ENCODE measurements at regions not wholly inside any gene's neighbourhood (a gene's known extent, or its start where the extent isn't known, plus 50 kb on each side); places are given as distances from the start of the nearest gene placed in this dataset.
"Not testable (repeated sequence)": the region's sequence is repeated elsewhere in the genome, so short reads cannot be mapped to it uniquely, and the experiment has no call there.

DNA sequence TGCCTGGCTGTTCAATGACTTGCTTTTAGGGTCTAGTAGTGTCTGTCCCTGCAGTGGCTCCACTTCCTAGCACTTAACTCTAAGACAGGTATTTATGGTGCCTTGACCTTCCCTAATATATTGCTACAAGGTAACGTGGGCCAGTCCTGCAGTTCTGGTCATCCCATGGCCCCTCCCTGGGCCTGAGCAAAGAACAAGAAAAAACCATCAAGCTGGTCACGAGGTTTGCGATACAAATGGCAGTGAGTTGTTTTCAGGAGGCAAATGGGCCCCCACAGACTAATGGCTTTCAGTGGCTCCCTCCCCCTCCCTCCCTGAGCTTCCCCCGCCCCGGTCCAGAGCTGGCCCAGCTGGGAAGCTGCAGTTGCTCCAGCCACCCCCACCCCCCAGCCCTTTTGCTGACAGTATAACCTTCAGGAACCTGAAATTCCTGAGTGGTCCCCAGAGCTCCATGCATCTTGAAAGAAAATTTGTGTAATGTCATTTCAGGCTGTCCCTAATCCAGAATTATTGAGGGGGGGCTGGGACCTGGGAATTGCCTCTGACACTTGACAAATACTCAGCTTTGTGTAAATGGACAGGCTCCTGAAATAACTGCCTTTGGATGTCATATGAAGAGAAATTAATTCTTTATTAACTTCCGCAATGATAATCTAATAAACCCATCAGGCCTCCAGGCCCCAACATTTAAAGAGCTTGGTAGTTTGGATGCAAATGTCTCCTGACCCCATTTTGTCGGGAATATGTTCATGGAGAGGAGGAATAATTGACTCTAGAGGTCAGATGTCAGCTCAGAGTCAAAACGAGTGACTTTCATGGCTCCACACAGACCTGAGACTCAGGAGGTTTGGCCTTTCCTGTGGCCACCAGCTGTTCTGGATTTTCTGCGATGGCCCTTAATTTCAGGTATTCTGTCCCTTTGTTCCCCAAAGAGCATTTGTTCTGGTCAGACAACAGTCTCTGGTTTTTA, 153.2 kb upstream of the TOP1 start:
- Mint-ChIP-seq H3K4me3 (no peak overlapping the region), H3K4me1 (no peaks in the 10 kb centered on the region), H3K27ac (no peak overlapping the region), H3K27me3 (no peaks in the 10 kb centered on the region), H3K9me3 (peaks cover 11% of the 10 kb centered on the region), H3K36me3 (no peaks in the 10 kb centered on the region)
- no peak for DNase-seq

DNA sequence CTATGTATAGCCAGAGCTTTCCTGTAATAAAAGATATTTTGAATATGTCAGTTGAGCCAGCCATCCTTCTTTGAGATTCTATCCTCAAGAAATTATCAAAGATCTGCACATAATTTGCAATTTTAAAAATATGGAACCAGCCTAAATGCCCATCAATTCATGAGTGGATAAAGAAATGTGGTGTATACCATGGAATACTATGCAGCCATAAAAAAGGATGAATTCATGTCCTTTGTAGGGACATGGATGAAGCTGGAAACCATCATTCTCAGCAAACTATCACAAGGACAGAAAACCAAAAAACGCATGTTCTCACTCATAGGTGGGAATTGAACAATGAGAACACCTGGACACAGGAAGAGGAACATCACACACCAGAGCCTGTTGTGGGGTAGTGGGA, 150.5 kb upstream of the TOP1 start:
- not testable (repeated sequence) for H3K4me1 Mint-ChIP-seq, DNase-seq, H3K4me3 Mint-ChIP-seq, H3K27ac Mint-ChIP-seq, H3K36me3 Mint-ChIP-seq, H3K27me3 Mint-ChIP-seq
- H3K9me3 Mint-ChIP-seq = peaks cover 18% of the 10 kb centered on the region

DNA sequence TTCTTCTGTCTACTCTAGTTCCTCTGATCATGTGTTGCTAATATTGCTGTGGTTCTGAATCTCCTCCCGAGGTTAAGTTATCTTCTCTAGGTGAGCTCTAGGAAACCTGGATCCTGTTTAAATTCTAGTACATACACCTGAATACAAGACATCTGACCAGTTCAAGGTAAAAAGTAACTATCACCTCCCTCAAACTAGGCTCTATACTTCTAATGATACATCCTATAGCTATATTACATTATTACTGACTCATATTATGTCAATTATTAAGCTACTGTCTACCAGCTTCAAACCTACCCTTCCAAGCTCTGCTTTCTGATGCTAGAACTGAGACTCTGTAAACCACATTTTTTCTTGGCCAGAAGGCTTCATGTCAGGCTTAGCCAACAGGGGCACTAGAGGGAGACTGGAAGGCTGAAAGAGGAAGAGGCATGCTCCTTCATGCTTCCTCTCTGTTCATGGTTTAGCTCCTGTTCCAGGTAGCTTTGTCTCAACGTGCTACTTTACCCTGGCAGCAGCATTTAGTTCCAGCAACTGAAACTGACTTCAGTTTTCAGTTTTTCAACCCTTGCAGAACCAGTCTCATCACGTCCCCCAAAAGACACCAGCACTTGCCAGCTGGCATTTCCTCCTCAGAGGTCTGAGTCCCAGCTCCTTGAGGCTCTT, 148.4 kb upstream of the TOP1 start:
- H3K27me3 Mint-ChIP-seq = no peaks in the 10 kb centered on the region
- H3K36me3 Mint-ChIP-seq = no peaks in the 10 kb centered on the region
- no peak overlapping the region for H3K4me3 Mint-ChIP-seq
- no peak overlapping the region for H3K27ac Mint-ChIP-seq
- DNase-seq = no peak
- peaks cover 18% of the 10 kb centered on the region for H3K9me3 Mint-ChIP-seq
- H3K4me1 Mint-ChIP-seq = peaks cover 12% of the 10 kb centered on the region

DNA sequence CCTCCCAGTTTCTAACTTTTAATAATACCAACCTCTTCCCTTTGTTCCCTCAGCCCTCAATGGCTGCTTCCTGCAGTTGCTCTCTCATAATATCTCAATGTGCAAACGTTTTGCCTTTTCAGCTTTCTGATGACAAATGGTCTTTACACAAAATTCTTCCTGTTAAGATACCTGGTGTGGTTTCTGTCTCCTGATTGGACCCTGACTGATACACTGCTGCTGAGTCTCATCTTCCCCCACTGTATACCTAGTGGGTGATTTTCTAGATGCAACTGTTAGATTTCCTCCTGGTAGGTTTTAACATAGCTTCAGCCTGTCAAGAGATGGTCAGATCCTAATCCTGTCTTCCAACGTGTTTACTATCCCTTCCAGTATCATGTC, 147.9 kb upstream of the TOP1 start:
- H3K9me3 Mint-ChIP-seq = peaks cover 18% of the 10 kb centered on the region
- H3K4me3 Mint-ChIP-seq = no peak overlapping the region
- peaks cover 12% of the 10 kb centered on the region for H3K4me1 Mint-ChIP-seq
- no peaks in the 10 kb centered on the region for H3K27me3 Mint-ChIP-seq
- no peak overlapping the region for H3K27ac Mint-ChIP-seq
- no peak for DNase-seq
- no peaks in the 10 kb centered on the region for H3K36me3 Mint-ChIP-seq

DNA sequence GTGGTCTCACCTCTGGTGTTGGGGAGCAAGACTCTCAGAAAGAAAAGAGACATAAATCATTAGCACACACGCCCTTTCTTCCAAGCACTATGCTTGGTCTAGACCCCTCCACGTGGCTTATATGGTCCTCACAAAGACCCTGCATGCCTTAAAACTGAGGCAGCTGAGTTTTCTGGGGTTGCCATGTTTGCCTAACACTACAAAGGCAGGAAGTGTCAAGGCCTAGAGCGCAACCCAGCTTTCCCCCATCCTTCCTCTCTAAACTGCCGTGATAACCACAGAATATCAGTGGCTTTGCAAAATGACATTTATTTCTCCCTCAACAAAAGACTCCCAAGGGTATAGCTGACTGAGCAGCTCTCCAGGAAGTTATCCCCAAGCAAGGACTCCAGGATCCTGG, 146.5 kb upstream of the TOP1 start:
- Mint-ChIP-seq H3K36me3 (no peaks in the 10 kb centered on the region), H3K4me3 (no peak overlapping the region), H3K27me3 (no peaks in the 10 kb centered on the region), H3K4me1 (peaks cover 12% of the 10 kb centered on the region), H3K27ac (no peak overlapping the region), H3K9me3 (peaks cover 18% of the 10 kb centered on the region)
- DNase-seq = no peak

DNA sequence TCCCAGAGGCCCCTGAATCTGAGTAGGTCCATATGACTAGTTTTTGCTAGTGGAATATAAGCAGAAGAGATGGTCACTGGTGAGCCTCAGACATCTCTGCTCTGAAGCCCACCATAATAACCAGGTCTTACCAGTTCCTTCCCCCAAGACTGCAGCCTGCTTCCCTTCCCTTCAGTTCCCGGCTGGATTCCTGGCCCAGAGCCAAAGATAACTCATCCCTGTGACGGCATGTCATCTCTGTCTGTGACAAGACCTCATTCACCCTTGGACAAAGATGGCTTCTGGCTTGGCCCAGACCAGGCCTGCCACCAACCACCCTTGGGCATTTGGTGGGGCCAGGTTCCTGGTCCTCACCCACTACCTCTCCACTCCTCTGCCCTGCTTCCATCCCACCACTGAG, 145.5 kb upstream of the TOP1 start:
- DNase-seq = no peak
- no peak overlapping the region for H3K27ac Mint-ChIP-seq
- H3K36me3 Mint-ChIP-seq = no peaks in the 10 kb centered on the region
- peaks cover 12% of the 10 kb centered on the region for H3K4me1 Mint-ChIP-seq
- H3K9me3 Mint-ChIP-seq = peaks cover 13% of the 10 kb centered on the region
- no peak overlapping the region for H3K4me3 Mint-ChIP-seq
- no peaks in the 10 kb centered on the region for H3K27me3 Mint-ChIP-seq

DNA sequence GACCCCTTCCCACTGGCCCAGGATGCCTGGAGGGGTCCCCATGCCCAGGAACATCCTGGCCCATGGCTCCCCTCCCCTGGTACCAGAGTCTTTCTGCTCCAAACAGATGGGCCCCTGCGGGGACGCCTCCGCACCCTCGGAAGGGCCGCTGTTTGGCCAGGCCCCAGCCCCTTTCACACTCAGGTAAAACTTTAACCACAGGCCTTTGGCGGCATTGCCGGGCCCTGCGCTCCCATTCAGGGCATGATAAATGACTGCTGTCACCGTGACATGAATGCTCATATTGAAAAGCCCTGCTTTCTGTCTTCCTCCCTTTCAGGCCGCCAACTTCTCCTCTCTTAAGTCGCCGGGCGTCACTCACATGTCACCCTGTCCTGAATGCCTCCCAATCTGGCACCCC, 141.5 kb upstream of the TOP1 start:
- no peak for DNase-seq
- Mint-ChIP-seq H3K9me3 (no peaks in the 10 kb centered on the region), H3K27ac (no peak overlapping the region), H3K36me3 (no peaks in the 10 kb centered on the region), H3K4me3 (no peak overlapping the region), H3K27me3 (no peaks in the 10 kb centered on the region), H3K4me1 (peaks cover 15% of the 10 kb centered on the region)

DNA sequence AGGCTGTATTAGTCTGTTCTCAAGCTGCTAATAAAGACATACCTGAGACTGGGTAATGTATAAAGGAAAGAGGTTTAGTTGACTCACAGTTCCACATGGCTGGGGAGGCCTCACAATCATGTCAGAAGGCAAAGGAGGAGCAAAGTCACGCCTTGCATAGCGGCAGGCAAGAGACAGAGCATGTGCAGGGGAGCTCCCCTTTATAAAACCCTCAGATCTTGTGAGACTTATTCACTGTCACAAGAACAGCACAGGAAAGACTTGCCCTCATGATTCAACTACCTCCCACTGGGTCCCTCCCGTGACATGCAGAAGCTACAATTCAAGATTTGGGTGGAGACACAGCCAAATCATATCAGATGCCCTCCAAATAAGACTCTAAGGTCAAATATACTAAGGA, 139.4 kb upstream of the TOP1 start:
- H3K4me3 Mint-ChIP-seq, H3K27me3 Mint-ChIP-seq, H3K36me3 Mint-ChIP-seq, H3K27ac Mint-ChIP-seq, H3K4me1 Mint-ChIP-seq, DNase-seq, H3K9me3 Mint-ChIP-seq: not testable (repeated sequence)

DNA sequence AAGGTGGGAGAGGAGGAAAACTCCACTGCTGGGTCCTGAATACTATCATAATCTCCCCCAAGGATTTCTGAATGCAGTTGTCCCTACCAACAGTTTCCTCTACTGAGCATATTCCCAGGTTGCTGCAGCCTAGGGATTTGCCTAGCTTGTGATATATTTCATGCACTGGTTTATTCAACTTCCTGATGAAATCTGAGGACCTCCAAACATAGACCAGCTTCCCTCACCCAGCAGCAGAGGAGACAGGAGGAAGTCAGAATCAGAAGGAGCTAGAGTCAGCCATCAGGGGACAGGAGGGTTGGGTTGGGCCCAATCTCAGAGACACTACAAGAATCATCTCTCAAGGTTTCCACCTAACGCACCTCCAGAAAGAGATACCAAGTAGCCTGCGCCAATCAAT, 138.4 kb upstream of the TOP1 start:
- no peak for DNase-seq
- no peaks in the 10 kb centered on the region for H3K36me3 Mint-ChIP-seq
- no peaks in the 10 kb centered on the region for H3K27me3 Mint-ChIP-seq
- H3K9me3 Mint-ChIP-seq = no peaks in the 10 kb centered on the region
- no peak overlapping the region for H3K27ac Mint-ChIP-seq
- peaks cover 6% of the 10 kb centered on the region for H3K4me1 Mint-ChIP-seq
- no peak overlapping the region for H3K4me3 Mint-ChIP-seq

DNA sequence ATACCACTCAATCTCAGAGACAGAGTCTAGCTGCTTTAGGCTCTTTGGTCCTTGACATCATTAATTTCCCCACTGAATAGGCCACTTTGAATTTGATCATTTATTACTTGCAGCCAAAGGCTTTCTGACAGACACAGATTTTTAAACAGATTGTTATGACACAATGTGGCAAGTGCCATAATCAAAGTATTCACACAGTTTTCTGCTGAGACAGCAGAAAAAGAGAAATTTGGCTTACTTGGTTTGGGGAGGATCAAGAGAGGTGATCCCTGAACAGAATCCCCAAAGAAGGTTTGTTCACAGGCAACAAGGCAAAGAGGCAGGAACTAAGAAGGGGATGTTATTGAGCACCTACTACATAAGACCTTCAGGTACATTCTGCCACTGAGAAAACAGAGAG, 138.0 kb upstream of the TOP1 start:
- no peaks in the 10 kb centered on the region for H3K27me3 Mint-ChIP-seq
- H3K4me3 Mint-ChIP-seq = no peak overlapping the region
- H3K9me3 Mint-ChIP-seq = no peaks in the 10 kb centered on the region
- DNase-seq = no peak
- no peaks in the 10 kb centered on the region for H3K36me3 Mint-ChIP-seq
- H3K4me1 Mint-ChIP-seq = peaks cover 6% of the 10 kb centered on the region
- no peak overlapping the region for H3K27ac Mint-ChIP-seq

DNA sequence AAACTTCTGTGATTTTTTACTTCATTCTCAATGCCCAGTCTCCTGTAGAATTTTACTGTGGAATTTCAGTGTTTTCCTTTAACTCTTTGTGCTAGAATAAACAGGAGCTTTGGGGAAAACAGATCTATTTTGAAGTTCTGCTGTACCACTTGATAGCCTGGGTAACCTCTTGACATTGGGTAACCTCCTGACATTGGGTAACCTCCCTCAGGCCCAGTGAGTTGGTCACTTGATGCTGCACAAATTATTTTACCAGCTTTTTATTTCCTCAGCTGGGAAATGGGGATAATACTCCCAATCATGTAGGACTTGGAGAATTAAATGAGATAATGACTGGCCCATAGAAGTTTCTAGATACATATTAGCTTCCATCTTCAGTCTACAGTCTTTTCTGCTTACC, 137.3 kb upstream of the TOP1 start:
- peaks cover 6% of the 10 kb centered on the region for H3K4me1 Mint-ChIP-seq
- H3K4me3 Mint-ChIP-seq = no peak overlapping the region
- no peak for DNase-seq
- no peaks in the 10 kb centered on the region for H3K27me3 Mint-ChIP-seq
- no peak overlapping the region for H3K27ac Mint-ChIP-seq
- H3K36me3 Mint-ChIP-seq = no peaks in the 10 kb centered on the region
- no peaks in the 10 kb centered on the region for H3K9me3 Mint-ChIP-seq

DNA sequence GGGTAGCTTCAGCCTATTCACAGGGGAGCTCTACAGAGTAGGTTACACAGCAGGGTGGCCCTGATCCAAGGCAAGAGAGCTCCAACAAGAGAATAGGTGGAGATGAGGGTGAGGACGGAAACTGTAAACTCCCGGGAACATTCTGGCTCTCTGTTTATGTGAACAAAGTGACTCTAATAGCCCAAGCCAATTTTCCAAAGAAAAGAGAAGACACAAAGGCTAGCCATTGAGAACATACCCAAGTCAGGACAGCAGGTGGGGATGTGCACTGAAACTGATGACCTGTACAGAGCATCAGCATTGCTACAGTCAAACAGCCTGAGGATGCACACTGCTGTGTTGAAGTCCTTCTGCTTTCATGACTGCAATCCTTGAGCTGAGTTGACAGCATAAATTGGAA, 136.0 kb upstream of the TOP1 start:
- Mint-ChIP-seq H3K36me3 (no peaks in the 10 kb centered on the region), H3K27ac (no peak overlapping the region), H3K4me3 (no peak overlapping the region), H3K9me3 (no peaks in the 10 kb centered on the region), H3K4me1 (peaks cover 6% of the 10 kb centered on the region), H3K27me3 (no peaks in the 10 kb centered on the region)
- DNase-seq = no peak

DNA sequence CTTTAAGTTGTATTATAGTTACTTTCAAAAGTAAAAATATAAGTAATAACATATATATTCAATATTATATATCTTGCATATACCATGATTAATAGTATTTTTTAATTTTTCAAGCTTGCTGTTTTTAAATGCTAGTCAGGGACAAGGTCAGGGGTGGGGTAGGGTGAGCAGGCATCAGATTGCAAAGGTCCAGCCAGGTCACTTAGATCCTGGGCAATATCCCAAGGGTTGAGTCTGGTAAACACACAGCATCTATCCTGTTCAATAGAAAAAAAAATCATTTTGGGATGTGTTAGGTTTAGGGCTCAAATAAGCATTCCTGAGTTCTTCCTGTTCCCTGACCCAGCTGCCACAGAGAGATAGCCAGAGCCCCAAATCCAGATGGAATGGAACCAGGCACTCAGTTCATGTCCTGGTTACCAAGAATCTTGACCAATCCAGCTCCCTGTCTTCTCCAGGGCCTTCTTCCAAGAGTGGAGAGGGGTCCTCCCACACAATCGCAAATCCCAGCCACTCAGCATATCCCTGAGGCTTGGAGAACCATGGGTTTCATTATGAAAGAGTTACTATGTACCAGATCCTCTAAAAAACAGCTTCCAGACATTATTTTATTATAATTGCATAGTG, 134.9 kb upstream of the TOP1 start:
- Mint-ChIP-seq H3K36me3 (no peaks in the 10 kb centered on the region), H3K27me3 (no peaks in the 10 kb centered on the region), H3K27ac (no peak overlapping the region), H3K4me3 (no peak overlapping the region), H3K4me1 (peaks cover 6% of the 10 kb centered on the region), H3K9me3 (no peaks in the 10 kb centered on the region)
- DNase-seq = no peak

DNA sequence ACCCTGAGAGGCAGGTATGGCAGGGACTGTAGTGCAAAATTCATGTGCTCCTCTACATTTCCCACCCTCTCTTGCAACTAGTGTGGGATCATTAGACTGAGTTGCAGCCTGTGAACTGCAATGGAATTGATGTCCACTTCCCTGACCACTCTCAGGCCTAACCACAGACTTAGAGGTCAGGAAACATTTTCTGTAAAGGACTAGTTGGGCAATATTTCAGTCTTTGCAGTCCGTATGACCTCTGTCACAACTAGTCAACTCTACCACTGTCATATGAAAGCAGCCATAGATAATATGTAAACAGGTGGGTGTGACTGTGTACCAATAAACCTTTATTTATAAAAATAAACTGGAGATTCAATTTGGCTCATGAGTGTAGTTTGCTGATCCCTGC, 134.4 kb upstream of the TOP1 start:
- no peaks in the 10 kb centered on the region for H3K27me3 Mint-ChIP-seq
- H3K9me3 Mint-ChIP-seq = no peaks in the 10 kb centered on the region
- no peaks in the 10 kb centered on the region for H3K36me3 Mint-ChIP-seq
- peaks cover 2% of the 10 kb centered on the region for H3K4me1 Mint-ChIP-seq
- no peak for DNase-seq
- no peak overlapping the region for H3K4me3 Mint-ChIP-seq
- H3K27ac Mint-ChIP-seq = no peak overlapping the region

DNA sequence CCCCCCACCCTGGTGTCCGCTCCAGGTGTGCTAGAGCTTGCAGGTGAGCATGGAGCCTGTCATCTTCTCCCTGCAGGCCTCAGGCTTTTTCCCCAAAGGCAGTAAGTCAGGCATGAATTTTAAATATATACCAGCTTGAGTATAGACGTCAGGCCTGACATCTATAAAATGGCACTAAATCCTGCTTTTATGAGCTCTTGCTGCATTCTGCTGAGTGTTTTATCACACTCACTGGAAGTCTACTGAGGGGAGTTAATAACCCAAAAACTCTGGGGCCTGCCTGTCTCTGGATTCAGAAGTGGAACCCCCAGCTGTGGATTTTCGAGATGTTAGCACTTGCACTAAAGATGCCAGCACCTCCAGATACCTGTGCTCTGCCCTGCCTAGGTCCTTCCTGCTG, 133.4 kb upstream of the TOP1 start:
- no peak overlapping the region for H3K4me3 Mint-ChIP-seq
- no peaks in the 10 kb centered on the region for H3K9me3 Mint-ChIP-seq
- no peaks in the 10 kb centered on the region for H3K4me1 Mint-ChIP-seq
- H3K36me3 Mint-ChIP-seq = no peaks in the 10 kb centered on the region
- no peak for DNase-seq
- no peak overlapping the region for H3K27ac Mint-ChIP-seq
- no peaks in the 10 kb centered on the region for H3K27me3 Mint-ChIP-seq

Data from activated naive CD8-positive, alpha-beta T cell treated with anti-CD3 and anti-CD28 coated beads for 36 hours (primary cell).